GM12874 (cell line): ENCODE measurements at regions not wholly inside any gene's neighbourhood (a gene's known extent, or its start where the extent isn't known, plus 50 kb on each side); places are given as distances from the start of the nearest gene placed in this dataset.

Experiments
- TF ChIP-seq, protein P1 (sequence below): IDR thresholded peaks from 2 replicates; pipeline ENCODE4 v1.5.1; 2011; ENCODE audit warnings: low read depth, mild to moderate bottlenecking, control low read depth, low read length, moderate library complexity; ENCODE audit not compliant: insufficient read depth

GRCh38 chr2:67564626-67565025, 167.5 kb downstream of the ETAA1 start:
- TF ChIP-seq, protein P1, sequence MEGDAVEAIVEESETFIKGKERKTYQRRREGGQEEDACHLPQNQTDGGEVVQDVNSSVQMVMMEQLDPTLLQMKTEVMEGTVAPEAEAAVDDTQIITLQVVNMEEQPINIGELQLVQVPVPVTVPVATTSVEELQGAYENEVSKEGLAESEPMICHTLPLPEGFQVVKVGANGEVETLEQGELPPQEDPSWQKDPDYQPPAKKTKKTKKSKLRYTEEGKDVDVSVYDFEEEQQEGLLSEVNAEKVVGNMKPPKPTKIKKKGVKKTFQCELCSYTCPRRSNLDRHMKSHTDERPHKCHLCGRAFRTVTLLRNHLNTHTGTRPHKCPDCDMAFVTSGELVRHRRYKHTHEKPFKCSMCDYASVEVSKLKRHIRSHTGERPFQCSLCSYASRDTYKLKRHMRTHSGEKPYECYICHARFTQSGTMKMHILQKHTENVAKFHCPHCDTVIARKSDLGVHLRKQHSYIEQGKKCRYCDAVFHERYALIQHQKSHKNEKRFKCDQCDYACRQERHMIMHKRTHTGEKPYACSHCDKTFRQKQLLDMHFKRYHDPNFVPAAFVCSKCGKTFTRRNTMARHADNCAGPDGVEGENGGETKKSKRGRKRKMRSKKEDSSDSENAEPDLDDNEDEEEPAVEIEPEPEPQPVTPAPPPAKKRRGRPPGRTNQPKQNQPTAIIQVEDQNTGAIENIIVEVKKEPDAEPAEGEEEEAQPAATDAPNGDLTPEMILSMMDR = no peak

DNA sequence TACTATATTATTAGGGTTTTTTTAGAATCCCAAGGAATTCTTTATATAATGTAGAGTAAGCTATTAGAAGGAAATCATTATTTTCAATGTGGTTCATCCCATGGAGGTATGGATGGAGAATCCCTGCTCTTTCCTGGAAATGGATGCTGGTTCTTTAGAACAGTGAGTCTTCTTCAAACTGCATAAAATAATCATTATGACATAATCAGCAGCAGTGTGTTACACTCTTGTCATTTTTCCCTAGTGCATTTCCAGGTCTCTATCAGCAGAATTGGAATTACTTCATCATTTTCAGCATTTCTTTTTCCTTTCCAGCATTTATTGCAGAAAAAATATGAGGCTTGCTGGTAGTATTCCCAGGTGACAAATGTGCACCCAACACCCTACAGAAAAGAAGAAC, 168.1 kb downstream of the ETAA1 start:
- TF ChIP-seq, protein P1 = no peak

DNA sequence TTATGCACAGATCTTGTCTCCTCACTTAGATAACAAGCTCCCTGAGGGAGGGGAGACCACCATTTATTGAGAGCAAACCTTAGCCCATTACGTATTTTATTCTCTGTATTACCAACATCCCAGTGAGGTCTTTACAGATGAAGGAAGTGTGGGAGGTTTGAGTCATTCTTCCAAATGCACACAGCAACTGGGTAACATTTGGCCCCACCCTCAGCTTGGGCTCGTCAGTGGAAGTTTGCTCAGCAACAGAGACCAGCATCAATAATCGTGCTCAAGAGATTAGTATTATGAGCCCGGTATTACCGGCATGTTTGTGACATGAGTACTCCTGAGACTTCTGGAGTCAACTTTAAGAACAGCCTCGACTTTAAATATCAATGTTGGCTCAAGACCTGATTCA, 168.6 kb downstream of the ETAA1 start:
- TF ChIP-seq, protein P1 = no peak

GRCh38 chr2:67566285-67566684, 169.2 kb downstream of the ETAA1 start:
- TF ChIP-seq, protein P1 = no peak

DNA sequence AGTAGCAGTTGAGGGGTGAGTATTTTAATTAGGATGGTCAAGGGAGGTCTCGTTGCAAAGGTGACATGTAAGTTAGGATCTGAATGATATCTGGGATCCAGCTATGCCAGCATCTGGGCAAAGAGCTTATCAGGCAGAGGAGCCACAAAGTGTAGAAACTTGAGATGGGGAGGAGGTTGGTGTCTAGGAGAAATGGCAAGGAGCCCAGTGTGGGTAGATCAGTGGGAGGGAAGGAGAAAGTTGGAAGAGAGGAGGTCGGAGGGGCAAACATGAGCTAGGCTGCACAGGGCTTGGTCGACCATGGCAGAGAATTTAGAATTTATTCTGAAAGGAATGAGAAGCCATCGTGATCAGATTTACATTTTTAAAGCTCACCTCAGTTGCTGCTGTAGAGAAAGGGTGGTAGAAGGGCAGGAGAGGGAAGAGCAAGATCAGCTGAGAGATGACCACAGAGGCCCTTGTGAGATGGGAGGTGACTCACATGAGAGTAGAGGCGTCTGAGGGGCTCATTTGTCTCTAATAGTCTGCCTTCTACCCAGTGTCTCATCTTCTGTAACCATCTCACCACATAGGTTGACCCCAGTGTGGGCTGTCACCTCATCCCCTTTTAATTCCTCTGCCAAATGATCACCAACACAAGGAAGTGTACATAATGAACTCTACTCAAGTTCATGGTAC, 170.0 kb downstream of the ETAA1 start:
- TF ChIP-seq, protein P1 = no peak

DNA sequence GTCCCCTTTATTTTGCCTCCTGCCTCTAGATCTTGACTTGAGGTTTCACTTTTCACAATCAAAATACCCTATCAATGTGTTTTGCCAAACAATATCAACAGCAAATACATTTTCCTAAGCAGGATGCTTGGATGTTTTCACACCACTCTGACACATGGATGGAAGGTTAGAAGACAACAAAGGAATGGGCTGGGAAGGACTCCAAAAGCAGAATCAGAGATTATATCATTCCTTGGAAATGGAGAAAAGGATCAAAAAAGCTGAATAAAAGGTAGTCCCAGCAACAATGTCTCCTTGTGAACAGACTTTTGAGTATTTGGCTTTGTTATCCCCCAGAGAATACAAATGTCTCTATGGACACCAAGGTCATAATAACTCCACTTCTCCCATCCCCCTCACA, 170.8 kb downstream of the ETAA1 start:
- TF ChIP-seq, protein P1 = no peak

GRCh38 chr2:67570611-67571010, 173.5 kb downstream of the ETAA1 start:
- TF ChIP-seq, protein P1 = no peak
